Caco-2 (cell line): ENCODE measurements at regions not wholly inside any gene's neighbourhood (a gene's known extent, or its start where the extent isn't known, plus 50 kb on each side); places are given as distances from the start of the nearest gene placed in this dataset.

Source experiments
- BruUV-seq: library from RNA; stranded (reverse); fragments of 400-500 nt; replicated peaks from 2 replicates; lab custom pipeline; 2021; lab: Mats Ljungman, UMichigan
- CTCF ChIA-PET: fragments of 300-600 bp; sonication (Branson Sonifier 250); formaldehyde crosslinking; loops from one replicate; lab custom pipeline; 2022; ENCODE audit warnings: antibody characterized with exemption; lab: Charles Lee
- POLR2A ChIA-PET: fragments of 300-600 bp; sonication (Branson Sonifier 250); formaldehyde crosslinking; loops from one replicate; lab custom pipeline; 2022; ENCODE audit warnings: antibody characterized with exemption; lab: Charles Lee
- DNase-seq, 2 experiments: peaks; one replicate each; pipeline versions ENCODE4 v3.0.0 to v3.0.0-alpha.2; 2020 to 2022
- H3K27me3 ChIP-seq: replicated peaks from 2 replicates; pipeline ENCODE4 v1.6.0; 2011; ENCODE audit warnings: low read length; ENCODE audit not compliant: control insufficient read depth, insufficient read depth
- H3K36me3 ChIP-seq: 2 replicates; pipeline ENCODE4 v1.5.1; 2011; ENCODE audit warnings: low read length; ENCODE audit not compliant: control insufficient read depth, insufficient read depth
- H3K4me1 ChIP-seq: fragments of 250-450 bp; sonication (Bioruptor Pico); 2 replicates; pipeline ENCODE4 v1.5.1; 2020; ENCODE audit warnings: mild to moderate bottlenecking
- H3K4me3 ChIP-seq: 2 replicates; pipeline ENCODE4 v1.5.1; 2011; ENCODE audit warnings: low read depth, mild to moderate bottlenecking, control low read depth, low read length
- H3K9me3 ChIP-seq: fragments of 250-450 bp; sonication (Bioruptor Pico); 2 replicates; pipeline ENCODE4 v1.5.1; 2020; ENCODE audit warnings: mild to moderate bottlenecking, moderate library complexity
- H3K27ac Mint-ChIP-seq: one replicate; pipeline ENCODE4 v1.8.0; 2022; ENCODE audit warnings: mixed read lengths; ENCODE audit not compliant: unreplicated experiment
- H3K27me3 Mint-ChIP-seq: one replicate; pipeline ENCODE4 v1.8.0; 2022; ENCODE audit warnings: mixed read lengths; ENCODE audit not compliant: insufficient read depth, unreplicated experiment
- H3K36me3 Mint-ChIP-seq: one replicate; pipeline ENCODE4 v1.8.0; 2022; ENCODE audit warnings: mild to moderate bottlenecking, mixed read lengths; ENCODE audit not compliant: insufficient read depth, unreplicated experiment
- H3K4me1 Mint-ChIP-seq: one replicate; pipeline ENCODE4 v1.8.0; 2022; ENCODE audit warnings: low read depth, mixed read lengths; ENCODE audit not compliant: unreplicated experiment
- H3K4me3 Mint-ChIP-seq: one replicate; pipeline ENCODE4 v1.8.0; 2022; ENCODE audit warnings: mild to moderate bottlenecking, moderate library complexity, mixed read lengths; ENCODE audit not compliant: unreplicated experiment
- H3K9me3 Mint-ChIP-seq: one replicate; pipeline ENCODE4 v1.8.0; 2022; ENCODE audit warnings: mixed read lengths; ENCODE audit not compliant: unreplicated experiment
- CTCF ChIP-seq, 2 experiments: fragments of 200-600 bp in 1 of 2; IDR thresholded peaks; 1 replicate in 1 of 2; 2 replicates in 1 of 2; pipeline versions ENCODE4 v1.5.1 to v1.8.0; 2011 to 2022; ENCODE audit warnings: antibody characterized with exemption in 1 of 2, control low read depth in 1 of 2, inconsistent platforms in 1 of 2, low read depth in 1 of 2, low read length in 1 of 2, mild to moderate bottlenecking in 1 of 2, moderate library complexity in 1 of 2; ENCODE audit not compliant: insufficient read depth in 1 of 2, severe bottlenecking in 1 of 2, unreplicated experiment in 1 of 2
- intact Hi-C: fragments of 100-400 bp; cut with micrococcal nuclease; formaldehyde crosslinking; loops from one replicate; pipeline ENCODE4 v1.10.0; 2022; ENCODE audit not compliant: unreplicated experiment

GRCh38 chr16:65657071-65657494 is 535.2 kb upstream of the CDH11 start:
- CTCF ChIA-PET: no interaction called here
- no peaks in the 10 kb centered on the region for H3K9me3 ChIP-seq
- intact Hi-C loops: no loop called here
- POLR2A ChIA-PET: no interaction called here
- Mint-ChIP-seq H3K4me1 (no peaks in the 10 kb centered on the region), H3K36me3 (no peaks in the 10 kb centered on the region), H3K9me3 (no peaks in the 10 kb centered on the region), H3K4me3 (no peak overlapping the region), H3K27ac (no peak overlapping the region), H3K27me3 (peaks cover 4% of the 10 kb centered on the region)
- H3K27me3 ChIP-seq: no peaks in the 10 kb centered on the region
- no peaks in the 10 kb centered on the region for H3K36me3 ChIP-seq
- no TSS peak for BruUV-seq
- DNase-seq: no peak
- H3K4me1 ChIP-seq: no peaks in the 10 kb centered on the region
- no peak overlapping the region for H3K4me3 ChIP-seq
- TF ChIP-seq CTCF (IDR thresholded peaks at IDR 0.05; ENCODE audit: insufficient read depth in 1 of 2, low read depth in 1 of 2, low read length in 1 of 2, severe bottlenecking in 1 of 2, unreplicated experiment in 1 of 2): no peak

- no peak for TF ChIP-seq CTCF (IDR thresholded peaks at IDR 0.05; ENCODE audit: insufficient read depth in 1 of 2, low read depth in 1 of 2, low read length in 1 of 2, severe bottlenecking in 1 of 2, unreplicated experiment in 1 of 2)
- no TSS peak for BruUV-seq
- H3K9me3 Mint-ChIP-seq: no peaks in the 10 kb centered on the region
- H3K9me3 ChIP-seq: no peaks in the 10 kb centered on the region
- no peaks in the 10 kb centered on the region for H3K4me1 Mint-ChIP-seq
- ChIA-PET CTCF (no interaction called here), POLR2A (no interaction called here)
- no peak overlapping the region for H3K4me3 ChIP-seq
- H3K4me3 Mint-ChIP-seq: no peak overlapping the region
- no peaks in the 10 kb centered on the region for H3K36me3 ChIP-seq
- H3K27ac Mint-ChIP-seq: no peak overlapping the region
- H3K4me1 ChIP-seq: no peaks in the 10 kb centered on the region
- no peak for DNase-seq
- H3K27me3 Mint-ChIP-seq: peaks cover 8% of the 10 kb centered on the region
- intact Hi-C loops: no loop called here
- H3K36me3 Mint-ChIP-seq: no peaks in the 10 kb centered on the region
- H3K27me3 ChIP-seq: no peaks in the 10 kb centered on the region
Measured at GRCh38 chr16:65655802-65656201, 533.9 kb upstream of the CDH11 start.

- Histone ChIP-seq H3K4me1 (no peaks in the 10 kb centered on the region), H3K27me3 (peaks cover 1% of the 10 kb centered on the region; the same call in 1 of the 2 replicates), H3K9me3 (no peaks in the 10 kb centered on the region), H3K36me3 (no peaks in the 10 kb centered on the region), H3K4me3 (no peak overlapping the region)
- Mint-ChIP-seq H3K27me3 (peaks cover 9% of the 10 kb centered on the region), H3K4me1 (no peaks in the 10 kb centered on the region), H3K9me3 (no peaks in the 10 kb centered on the region), H3K36me3 (no peaks in the 10 kb centered on the region), H3K27ac (no peak overlapping the region), H3K4me3 (no peak overlapping the region)
- ChIA-PET POLR2A (no interaction called here), CTCF (interaction anchor here (0.8 kb wide), 1 partner anchor 18 kb away, joined by 4 read pairs; no protein-coding TSS in a partner anchor)
- DNase-seq: no peak
- TF ChIP-seq CTCF (IDR thresholded peaks at IDR 0.05; ENCODE audit: insufficient read depth in 1 of 2, low read depth in 1 of 2, low read length in 1 of 2, severe bottlenecking in 1 of 2, unreplicated experiment in 1 of 2): no peak
- intact Hi-C loops: no loop called here
- no TSS peak for BruUV-seq
Measured at GRCh38 chr16:65648101-65648500, 526.2 kb upstream of the CDH11 start.
